Lung (tissue), 11 donors: ENCODE measurements at regions not wholly inside any gene's neighbourhood (a gene's known extent, or its start where the extent isn't known, plus 50 kb on each side); places are given as distances from the start of the nearest gene placed in this dataset.

Experiments
- ATAC-seq: fragments of 200-7000 bp; cut with Tn5 transposase; one replicate; pipeline ENCODE4 v1.9.1; 2020; ENCODE audit warnings: moderate number of reproducible peaks; ENCODE audit not compliant: insufficient read depth, low FRiP score
- DNase-seq, 3 donors: peaks; one replicate each; pipeline ENCODE4 v3.0.0-alpha.2; 2013 to 2017
- H3K27ac ChIP-seq, 2 donors: one replicate each; pipeline ENCODE4 v1.5.1; 2013; ENCODE audit warnings: mild to moderate bottlenecking in 2 of 2, moderate library complexity in 2 of 2, control low read depth in 1 of 2, inconsistent platforms in 1 of 2, low read depth in 1 of 2, low read length in 1 of 2
- H3K27me3 ChIP-seq, 3 donors: one replicate each; pipeline ENCODE4 v1.5.1; 2013; ENCODE audit warnings: low read length in 2 of 3; ENCODE audit not compliant: control insufficient read depth in 3 of 3, insufficient read depth in 3 of 3
- H3K36me3 ChIP-seq, 4 donors: one replicate each; pipeline ENCODE4 v1.5.1; 2013; ENCODE audit warnings: low read length in 4 of 4, mild to moderate bottlenecking in 1 of 4, moderate library complexity in 1 of 4; ENCODE audit not compliant: control insufficient read depth in 4 of 4, insufficient read depth in 4 of 4
- H3K4me1 ChIP-seq, 5 donors: one replicate each; pipeline ENCODE4 v1.5.1; 2013; ENCODE audit warnings: low read length in 5 of 5, mild to moderate bottlenecking in 2 of 5, moderate library complexity in 1 of 5; ENCODE audit not compliant: control insufficient read depth in 5 of 5, insufficient read depth in 5 of 5
- H3K4me3 ChIP-seq: one replicate; pipeline ENCODE4 v1.5.1; 2013; ENCODE audit warnings: mild to moderate bottlenecking, control low read depth, moderate library complexity
- H3K9ac ChIP-seq, 2 donors: one replicate each; pipeline ENCODE4 v1.5.1; 2013; ENCODE audit warnings: low read length in 2 of 2, control low read depth in 1 of 2; ENCODE audit not compliant: insufficient read depth in 1 of 2
- H3K9me3 ChIP-seq, 4 donors: one replicate each; pipeline ENCODE4 v1.5.1; 2013; ENCODE audit warnings: low read length in 3 of 4, mild to moderate bottlenecking in 1 of 4, moderate library complexity in 1 of 4; ENCODE audit not compliant: control insufficient read depth in 4 of 4, insufficient read depth in 3 of 4
- WGBS, 2 donors: extraction: QIAGEN DNeasy Blood & Tissue Kit; methylation state at CpG; one replicate each; pipeline ENCODE4 v1.1.7; 2013; 5-methylcytosine and 5-hydroxymethylcytosine counted together
- TF ChIP-seq, protein P1 (sequence below): IDR thresholded peaks from 2 replicates; pipeline ENCODE4 v1.5.1; 2012; ENCODE audit warnings: mild to moderate bottlenecking; ENCODE audit errors: control extremely low read depth, extremely low read depth
- donor health status: control.
- donor health status: control.
- donor health status: Bipolar disorder and iron deficiency.
- donor health status: healthy.
- donor health status: DM: yes; HTN: yes; CAD: no.

DNA sequence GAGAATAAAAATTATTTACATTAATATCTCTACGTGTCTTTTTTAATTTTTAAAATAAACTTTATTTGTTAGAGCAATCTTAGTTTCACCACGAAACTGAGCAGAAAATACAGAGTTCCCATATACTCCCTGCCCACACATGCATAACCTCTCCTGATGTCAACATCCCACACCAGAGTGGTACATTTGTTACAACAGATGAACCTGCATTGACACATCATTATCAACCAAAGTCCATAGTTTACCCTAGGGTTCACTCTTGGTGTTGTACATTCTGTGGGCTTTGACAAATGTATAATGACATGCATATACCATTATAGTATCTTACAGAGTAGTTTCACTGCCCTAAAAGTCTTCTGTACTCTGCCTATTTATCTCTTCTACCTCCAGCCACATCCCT, 110.6 kb upstream of the OTUD4 start:
- Histone ChIP-seq H3K36me3 (no peaks in the 10 kb centered on the region), H3K9ac (no peak overlapping the region), H3K4me1 (no peaks in the 10 kb centered on the region), H3K4me3 (no peak overlapping the region), H3K9me3 (no peaks in the 10 kb centered on the region), H3K27me3 (no peaks in the 10 kb centered on the region), H3K27ac (no peak overlapping the region)
- ATAC-seq (no peak), DNase-seq (no peak)
- WGBS, 2 donors, result 90 to 92% methylated on average over 2 of the region's 2 CpGs
- TF ChIP-seq, protein P1, sequence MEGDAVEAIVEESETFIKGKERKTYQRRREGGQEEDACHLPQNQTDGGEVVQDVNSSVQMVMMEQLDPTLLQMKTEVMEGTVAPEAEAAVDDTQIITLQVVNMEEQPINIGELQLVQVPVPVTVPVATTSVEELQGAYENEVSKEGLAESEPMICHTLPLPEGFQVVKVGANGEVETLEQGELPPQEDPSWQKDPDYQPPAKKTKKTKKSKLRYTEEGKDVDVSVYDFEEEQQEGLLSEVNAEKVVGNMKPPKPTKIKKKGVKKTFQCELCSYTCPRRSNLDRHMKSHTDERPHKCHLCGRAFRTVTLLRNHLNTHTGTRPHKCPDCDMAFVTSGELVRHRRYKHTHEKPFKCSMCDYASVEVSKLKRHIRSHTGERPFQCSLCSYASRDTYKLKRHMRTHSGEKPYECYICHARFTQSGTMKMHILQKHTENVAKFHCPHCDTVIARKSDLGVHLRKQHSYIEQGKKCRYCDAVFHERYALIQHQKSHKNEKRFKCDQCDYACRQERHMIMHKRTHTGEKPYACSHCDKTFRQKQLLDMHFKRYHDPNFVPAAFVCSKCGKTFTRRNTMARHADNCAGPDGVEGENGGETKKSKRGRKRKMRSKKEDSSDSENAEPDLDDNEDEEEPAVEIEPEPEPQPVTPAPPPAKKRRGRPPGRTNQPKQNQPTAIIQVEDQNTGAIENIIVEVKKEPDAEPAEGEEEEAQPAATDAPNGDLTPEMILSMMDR, result no peak

- Histone ChIP-seq H3K9ac (no peak overlapping the region), H3K36me3 (no peaks in the 10 kb centered on the region), H3K27ac (peak overlapping the region in 1 of 2 donors; percentile 29), H3K4me1 (no peaks in the 10 kb centered on the region), H3K9me3 (no peaks in the 10 kb centered on the region), H3K27me3 (no peaks in the 10 kb centered on the region), H3K4me3 (no peak overlapping the region)
- TF ChIP-seq, protein P1, result no peak
- ATAC-seq, result no peak
- 86 to 96% methylated on average over 3 of the region's 3 CpGs for WGBS, 2 donors
- no peak for DNase-seq
Measured at GRCh38 chr4:145289403-145290076, 109.2 kb upstream of the OTUD4 start.

DNA sequence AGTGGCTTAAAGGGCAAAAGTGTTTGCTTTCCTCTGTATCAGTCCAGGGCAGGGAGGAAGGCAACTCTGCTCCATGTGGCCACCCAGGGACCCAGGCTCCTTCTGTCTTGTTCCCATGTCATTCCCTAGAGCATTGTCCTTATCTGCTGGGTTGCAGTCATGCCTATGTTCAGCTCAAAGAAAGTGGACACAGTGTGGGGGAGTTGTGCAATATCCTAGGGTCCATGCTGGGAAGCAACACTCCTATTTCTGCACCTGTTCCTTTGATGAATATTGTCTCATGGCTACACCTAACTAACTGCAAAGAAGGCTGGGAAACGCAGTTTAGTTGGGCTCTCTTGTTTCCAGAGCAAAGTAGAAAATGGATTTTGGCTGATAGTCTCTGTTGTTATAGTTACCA, 107.0 kb upstream of the OTUD4 start:
- no peaks in the 10 kb centered on the region for H3K36me3 ChIP-seq
- no peak overlapping the region for H3K9ac ChIP-seq
- TF ChIP-seq, protein P1, result no peak
- H3K9me3 ChIP-seq, result no peaks in the 10 kb centered on the region
- no peaks in the 10 kb centered on the region for H3K4me1 ChIP-seq
- H3K27me3 ChIP-seq, result no peaks in the 10 kb centered on the region
- DNase-seq, result no peak
- 95 to 100% methylated on average over 1 of the region's 1 CpG for WGBS, 2 donors
- no peak for ATAC-seq
- no peak overlapping the region for H3K4me3 ChIP-seq
- H3K27ac ChIP-seq, result no peak overlapping the region

- H3K27me3 ChIP-seq, result no peaks in the 10 kb centered on the region
- no peak overlapping the region for H3K4me3 ChIP-seq
- peaks cover 0 to 3% (median 0%) of the 10 kb centered on the region in 5 donors for H3K4me1 ChIP-seq
- no peak for DNase-seq
- no peak overlapping the region for H3K27ac ChIP-seq
- no peak for ATAC-seq
- H3K9me3 ChIP-seq, result no peaks in the 10 kb centered on the region
- H3K36me3 ChIP-seq, result no peaks in the 10 kb centered on the region
- TF ChIP-seq, protein P1, result no peak
- H3K9ac ChIP-seq, result no peak overlapping the region
Measured at GRCh38 chr4:145285928-145286327, 105.5 kb upstream of the OTUD4 start.
